HCT116 (cell line): ENCODE measurements at regions not wholly inside any gene's neighbourhood (a gene's known extent, or its start where the extent isn't known, plus 50 kb on each side); places are given as distances from the start of the nearest gene placed in this dataset.

ENCODE experiments used
- ATAC-seq: fragments of 200-7000 bp; cut with Tn5 transposase; 2 replicates; pipeline ENCODE4 v1.9.1; 2020; ENCODE audit warnings: mild to moderate bottlenecking, moderate library complexity
- BruUV-seq: library from RNA; stranded (reverse); fragments of 400-500 nt; replicated peaks from 2 replicates; lab custom pipeline; 2021; lab: Mats Ljungman, UMichigan
- CTCF ChIA-PET: fragments of 300-600 bp; sonication (Branson Sonifier 250); formaldehyde crosslinking; loops from one replicate; lab custom pipeline; 2021; ENCODE audit warnings: antibody characterized with exemption; lab: Charles Lee
- POLR2A ChIA-PET: fragments of 300-600, 350-600 bp; sonication (Branson Sonifier 250); formaldehyde crosslinking; loops from one replicate; lab custom pipeline; 2021; ENCODE audit warnings: antibody characterized with exemption; lab: Charles Lee
- RAD21 ChIA-PET, 2 experiments: fragments of 300-600 bp; sonication (Branson Sonifier 250); formaldehyde crosslinking; loops; one replicate each; lab custom pipeline; 2023; ENCODE audit warnings: low total read pairs in 2 of 2; ENCODE audit not compliant: uncharacterized antibody in 2 of 2, unreplicated experiment in 2 of 2, low non-redundant PET in 1 of 2; lab: Charles Lee
- DNase-seq: peaks from one replicate; pipeline ENCODE4 v3.0.0-alpha.2; 2010; ENCODE audit warnings: low read depth, low spot score
- H2AFZ ChIP-seq: fragments of 200-600 bp; shearing (Covaris generic), sonication (generic); 2 replicates; pipeline ENCODE4 v1.6.1; 2017; ENCODE audit warnings: low read depth, mixed run types, mixed read lengths, antibody characterized with exemption, low read length; ENCODE audit not compliant: poor library complexity, severe bottlenecking
- H3K27ac ChIP-seq: 2 replicates; pipeline ENCODE4 v1.5.1; 2012; ENCODE audit warnings: low read depth, low read length
- H3K27me3 ChIP-seq: fragments of 200-600 bp; sonication (generic); 2 replicates; pipeline ENCODE4 v1.6.1; 2016; ENCODE audit warnings: mixed run types, low read length, mixed read lengths; ENCODE audit not compliant: insufficient read depth
- H3K36me3 ChIP-seq, 2 experiments: fragments of 200-500 bp in 1 of 2; fragments of 200-600 bp in 1 of 2; sonication (Bioruptor generic) in 1 of 2; sonication (generic) in 1 of 2; 2 replicates each; pipeline versions ENCODE4 v1.5.1 to v1.6.1; 2014 to 2016; ENCODE audit warnings: low read length in 2 of 2, inconsistent platforms in 1 of 2, mixed read lengths in 1 of 2, mixed run types in 1 of 2; ENCODE audit not compliant: insufficient read depth in 2 of 2, control insufficient read depth in 1 of 2
- H3K4me1 ChIP-seq, 2 experiments: fragments of 200-600 bp in 1 of 2; sonication (generic) in 1 of 2; 2 replicates each; pipeline versions ENCODE4 v1.5.1 to v1.6.1; 2012 to 2017; ENCODE audit warnings: low read length in 2 of 2, inconsistent platforms in 1 of 2, mild to moderate bottlenecking in 1 of 2, mixed read lengths in 1 of 2, mixed run types in 1 of 2, moderate library complexity in 1 of 2; ENCODE audit not compliant: insufficient read depth in 2 of 2, control insufficient read depth in 1 of 2
- H3K4me2 ChIP-seq: fragments of 200-600 bp; sonication (generic); 2 replicates; pipeline ENCODE4 v1.6.1; 2017; ENCODE audit warnings: mixed run types, low read length, mixed read lengths
- H3K4me3 ChIP-seq, 2 experiments: fragments of 200-600 bp in 1 of 2; sonication (generic) in 1 of 2; replicated peaks in 1 of 2; 2 replicates each; pipeline ENCODE4 v1.5.1; 2011 to 2016; ENCODE audit warnings: low read length in 2 of 2, control low read depth in 1 of 2, low read depth in 1 of 2, mild to moderate bottlenecking in 1 of 2, mixed read lengths in 1 of 2, mixed run types in 1 of 2
- H3K79me2 ChIP-seq: fragments of 200-600 bp; sonication (generic); 2 replicates; pipeline ENCODE4 v1.6.1; 2017; ENCODE audit warnings: mild to moderate bottlenecking, mixed run types, low read length, moderate library complexity, mixed read lengths; ENCODE audit not compliant: insufficient read depth
- H3K9ac ChIP-seq: fragments of 200-600 bp; sonication (generic); 2 replicates; pipeline ENCODE4 v1.6.1; 2016; ENCODE audit warnings: low read length, mixed read lengths
- H3K9me2 ChIP-seq: fragments of 200-600 bp; sonication (generic), shearing (Covaris generic); 2 replicates; pipeline ENCODE4 v1.6.1; 2017; ENCODE audit warnings: mixed run types, mild to moderate bottlenecking, moderate library complexity; ENCODE audit not compliant: insufficient read depth
- H3K9me3 ChIP-seq, 2 experiments: fragments of 200-500 bp in 1 of 2; fragments of 200-600 bp in 1 of 2; sonication (Bioruptor generic) in 1 of 2; sonication (generic) in 1 of 2; 2 replicates each; pipeline ENCODE4 v1.6.1; 2014 to 2017; ENCODE audit warnings: low read length in 2 of 2, mixed read lengths in 2 of 2, inconsistent platforms in 1 of 2, low read depth in 1 of 2, mild to moderate bottlenecking in 1 of 2, mixed run types in 1 of 2, moderate library complexity in 1 of 2; ENCODE audit not compliant: control insufficient read depth in 1 of 2, insufficient read depth in 1 of 2
- H4K20me1 ChIP-seq: fragments of 200-600 bp; sonication (generic), shearing (Covaris generic); 2 replicates; pipeline ENCODE4 v1.6.1; 2017; ENCODE audit warnings: mixed run types, mild to moderate bottlenecking, moderate library complexity; ENCODE audit not compliant: insufficient read depth
- EGR1 ChIP-seq: IDR thresholded peaks from 2 replicates; pipeline ENCODE4 v1.6.1; 2012; ENCODE audit warnings: low read depth
- EZH2 ChIP-seq: fragments of 200-600 bp; sonication (generic); IDR thresholded peaks from 2 replicates; pipeline ENCODE4 v1.6.1; 2017; ENCODE audit warnings: antibody characterized with exemption, mixed run types
- EZH2phosphoT487 ChIP-seq: fragments of 200-600 bp; IDR thresholded peaks from 2 replicates; pipeline ENCODE4 v1.6.1; 2018; ENCODE audit warnings: antibody characterized with exemption, borderline replicate concordance
- POLR2AphosphoS5 ChIP-seq: IDR thresholded peaks from 2 replicates; pipeline ENCODE4 v1.6.1; 2011; ENCODE audit warnings: mild to moderate bottlenecking, low read depth, low read length, moderate library complexity
- SIN3A ChIP-seq: IDR thresholded peaks from 2 replicates; pipeline ENCODE4 v1.6.1; 2012; ENCODE audit warnings: low read depth
- TCF7L2 ChIP-seq: IDR thresholded peaks from 2 replicates; pipeline ENCODE4 v1.7.0; 2011; ENCODE audit warnings: borderline replicate concordance, inconsistent platforms; ENCODE audit not compliant: insufficient read depth, insufficient read length; ENCODE audit errors: extremely low read depth
- YY1 ChIP-seq: IDR thresholded peaks from 2 replicates; pipeline ENCODE4 v1.6.1; 2011; ENCODE audit warnings: low read length, low read depth, moderate library complexity, mild to moderate bottlenecking; ENCODE audit not compliant: insufficient replicate concordance; ENCODE audit errors: extremely low read depth
- intact Hi-C: fragments of 100-400 bp; cut with micrococcal nuclease; formaldehyde crosslinking; loops from 2 replicates; pipeline ENCODE4 v1.10.0; 2022
- TF ChIP-seq, protein P1 (sequence below): IDR thresholded peaks from 2 replicates; pipeline ENCODE4 v1.6.1; 2012
- TF ChIP-seq, protein P2 (sequence below), 3 experiments: fragments of 200-600 bp in 1 of 3; sonication (generic) in 1 of 3; IDR thresholded peaks in 2 of 3; conservative IDR thresholded peaks in 1 of 3; 2 replicates each; pipeline ENCODE4 v1.5.1; 2012 to 2017; ENCODE audit warnings: low read depth in 2 of 3, low read length in 2 of 3, antibody characterized with exemption in 1 of 3, borderline replicate concordance in 1 of 3, control low read depth in 1 of 3, mild to moderate bottlenecking in 1 of 3, mixed read lengths in 1 of 3, mixed run types in 1 of 3, moderate library complexity in 1 of 3; ENCODE audit not compliant: insufficient read depth in 1 of 3

GRCh38 chr12:127655691-127656090 lies 611.3 kb upstream of the TMEM132C start:
- intact Hi-C loops = no loop called here
- RAD21 ChIA-PET = no interaction called here
- Histone ChIP-seq H3K4me3 (no peak overlapping the region), H3K4me1 (no peaks in the 10 kb centered on the region), H3K79me2 (no peaks in the 10 kb centered on the region), H3K9me3 (peaks cover 0 to 4% of the 10 kb centered on the region in 2 experiments; a peak in 2 of 4 replicates), H3K27me3 (no peaks in the 10 kb centered on the region), H2AFZ (no peak overlapping the region), H4K20me1 (no peaks in the 10 kb centered on the region), H3K9ac (no peak overlapping the region), H3K4me2 (no peak overlapping the region), H3K36me3 (no peaks in the 10 kb centered on the region), H3K27ac (no peak overlapping the region), H3K9me2 (no peaks in the 10 kb centered on the region)
- ATAC-seq (no peak), DNase-seq (no peak)
- CTCF ChIA-PET = no interaction called here
- no peak for TF ChIP-seq EGR1
- POLR2A ChIA-PET = no interaction called here
- no TSS peak for BruUV-seq

DNA sequence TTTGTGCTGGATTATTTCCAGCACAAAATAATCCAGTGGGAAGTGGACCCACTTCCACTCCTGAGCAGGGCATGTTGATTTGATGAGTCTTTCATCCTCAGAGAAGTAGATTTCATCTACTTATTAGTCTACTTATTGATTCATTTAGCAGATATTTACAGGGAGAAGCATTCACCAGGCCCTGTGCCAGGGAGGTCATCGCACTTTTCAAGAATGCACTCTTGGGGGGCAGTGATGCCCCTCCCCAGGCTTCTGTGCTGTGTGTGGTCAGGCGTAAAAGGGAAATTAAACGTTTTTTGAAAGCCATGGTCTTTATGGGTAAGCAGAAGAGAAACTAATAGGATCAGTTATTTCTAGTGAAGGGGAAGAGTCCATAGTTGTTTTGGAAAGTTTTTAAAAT lies 610.7 kb upstream of the TMEM132C start:
- ChIA-PET RAD21 (no interaction called here), POLR2A (no interaction called here), CTCF (no interaction called here)
- no peaks in the 10 kb centered on the region for H3K27me3 ChIP-seq
- H3K9me3 ChIP-seq = peaks cover 0 to 4% of the 10 kb centered on the region in 2 experiments; a peak in 2 of 4 replicates
- H3K36me3 ChIP-seq = no peaks in the 10 kb centered on the region
- no peak overlapping the region for H2AFZ ChIP-seq
- H3K27ac ChIP-seq = no peak overlapping the region
- DNase-seq (no peak), ATAC-seq (no peak)
- intact Hi-C loops = no loop called here
- no peaks in the 10 kb centered on the region for H3K79me2 ChIP-seq
- H3K4me1 ChIP-seq = no peaks in the 10 kb centered on the region
- no peak overlapping the region for H3K9ac ChIP-seq
- H4K20me1 ChIP-seq = no peaks in the 10 kb centered on the region
- no TSS peak for BruUV-seq
- no peaks in the 10 kb centered on the region for H3K9me2 ChIP-seq
- no peak overlapping the region for H3K4me3 ChIP-seq
- TF ChIP-seq SIN3A (no peak), EZH2phosphoT487 (no peak), TCF7L2 (no peak), YY1 (no peak), EZH2 (no peak), POLR2AphosphoS5 (no peak)
- TF ChIP-seq, protein P1, sequence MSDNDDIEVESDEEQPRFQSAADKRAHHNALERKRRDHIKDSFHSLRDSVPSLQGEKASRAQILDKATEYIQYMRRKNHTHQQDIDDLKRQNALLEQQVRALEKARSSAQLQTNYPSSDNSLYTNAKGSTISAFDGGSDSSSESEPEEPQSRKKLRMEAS = no peak
- TF ChIP-seq, protein P2, sequence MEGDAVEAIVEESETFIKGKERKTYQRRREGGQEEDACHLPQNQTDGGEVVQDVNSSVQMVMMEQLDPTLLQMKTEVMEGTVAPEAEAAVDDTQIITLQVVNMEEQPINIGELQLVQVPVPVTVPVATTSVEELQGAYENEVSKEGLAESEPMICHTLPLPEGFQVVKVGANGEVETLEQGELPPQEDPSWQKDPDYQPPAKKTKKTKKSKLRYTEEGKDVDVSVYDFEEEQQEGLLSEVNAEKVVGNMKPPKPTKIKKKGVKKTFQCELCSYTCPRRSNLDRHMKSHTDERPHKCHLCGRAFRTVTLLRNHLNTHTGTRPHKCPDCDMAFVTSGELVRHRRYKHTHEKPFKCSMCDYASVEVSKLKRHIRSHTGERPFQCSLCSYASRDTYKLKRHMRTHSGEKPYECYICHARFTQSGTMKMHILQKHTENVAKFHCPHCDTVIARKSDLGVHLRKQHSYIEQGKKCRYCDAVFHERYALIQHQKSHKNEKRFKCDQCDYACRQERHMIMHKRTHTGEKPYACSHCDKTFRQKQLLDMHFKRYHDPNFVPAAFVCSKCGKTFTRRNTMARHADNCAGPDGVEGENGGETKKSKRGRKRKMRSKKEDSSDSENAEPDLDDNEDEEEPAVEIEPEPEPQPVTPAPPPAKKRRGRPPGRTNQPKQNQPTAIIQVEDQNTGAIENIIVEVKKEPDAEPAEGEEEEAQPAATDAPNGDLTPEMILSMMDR (IDR thresholded peaks at IDR 0.05 in 2 of 3, conservative IDR thresholded peaks at IDR 0.05 in 1 of 3; ENCODE audit: borderline replicate concordance in 1 of 3, insufficient read depth in 1 of 3, low read depth in 2 of 3, low read length in 2 of 3) = no peak
- no peak overlapping the region for H3K4me2 ChIP-seq
